GM21825 (cell line): ENCODE measurements at regions not wholly inside any gene's neighbourhood (a gene's known extent, or its start where the extent isn't known, plus 50 kb on each side); places are given as distances from the start of the nearest gene placed in this dataset.
"Not testable (repeated sequence)": the region's sequence is repeated elsewhere in the genome, so short reads cannot be mapped to it uniquely, and the experiment has no call there.

ENCODE experiments used
- ATAC-seq: cut with Tn5 transposase; IDR thresholded peaks from one replicate; pipeline ENCODE4 v1.9.1; 2021; ENCODE audit warnings: mild to moderate bottlenecking, moderate library complexity; ENCODE audit not compliant: unreplicated experiment

GRCh38 chr13:42373048-42373812 lies 101.3 kb downstream of the AKAP11 start:
- ATAC-seq = no peak

- ATAC-seq = no peak
These were observed 103.7 kb downstream of the AKAP11 start for GRCh38 chr13:42375663-42376062.

GRCh38 chr13:42377640-42378382 lies 105.9 kb downstream of the AKAP11 start:
- peak; percentile 64 for ATAC-seq

- peak; percentile 33 for ATAC-seq
These were observed 106.4 kb downstream of the AKAP11 start for GRCh38 chr13:42378383-42378780.

GRCh38 chr13:42379241-42379640 lies 107.3 kb downstream of the AKAP11 start:
- ATAC-seq = no peak

- ATAC-seq = peak; percentile 47
These were observed 108.6 kb downstream of the AKAP11 start for GRCh38 chr13:42380420-42381164.

- no peak for ATAC-seq
These were observed 109.1 kb downstream of the AKAP11 start for GRCh38 chr13:42381165-42381425.

- ATAC-seq = not testable (repeated sequence)
These were observed 109.5 kb downstream of the AKAP11 start for GRCh38 chr13:42381426-42381825.

- ATAC-seq = no peak
These were observed 111.1 kb downstream of the AKAP11 start for GRCh38 chr13:42383025-42383424.

GRCh38 chr13:42384265-42384664 lies 112.3 kb downstream of the AKAP11 start:
- ATAC-seq = no peak

- ATAC-seq = no peak
These were observed 116.4 kb downstream of the AKAP11 start for GRCh38 chr13:42388326-42388725.

- no peak for ATAC-seq
These were observed 117.1 kb downstream of the AKAP11 start for GRCh38 chr13:42389041-42389440.

- ATAC-seq = no peak
These were observed 120.2 kb downstream of the AKAP11 start for GRCh38 chr13:42392180-42392579.

- no peak for ATAC-seq
These were observed 121.0 kb downstream of the AKAP11 start for GRCh38 chr13:42392716-42393572.

GRCh38 chr13:42393573-42394360 lies 121.8 kb downstream of the AKAP11 start:
- ATAC-seq = no peak

GRCh38 chr13:42394361-42394708 lies 122.4 kb downstream of the AKAP11 start:
- no peak for ATAC-seq

- no peak for ATAC-seq
These were observed 122.7 kb downstream of the AKAP11 start for GRCh38 chr13:42394711-42395085.

GRCh38 chr13:42395086-42395821 lies 123.3 kb downstream of the AKAP11 start:
- ATAC-seq = no peak

- ATAC-seq = no peak
These were observed 124.5 kb downstream of the AKAP11 start for GRCh38 chr13:42396501-42396900.
